ENCODE measurements at regions not wholly inside any gene's neighbourhood (a gene's known extent, or its start where the extent isn't known, plus 50 kb on each side); places are given as distances from the start of the nearest gene placed in this dataset.

GRCh38 chr3:161796780-161797179 lies 300.2 kb downstream of the OTOL1 start:
- Histone ChIP-seq H3K9ac (ENCODE audit: low read length) (no peak overlapping the region), H3K27ac (ENCODE audit: low read length) (no peak overlapping the region), H3K4me2 (ENCODE audit: low read length) (no peak overlapping the region), H3K27me3 (ENCODE audit: low read depth, low read length) (no peaks in the 10 kb centered on the region), H3K9me3 (ENCODE audit: insufficient read depth, low read length) (no peaks in the 10 kb centered on the region), H3K4me3 (ENCODE audit: low read length) (no peak overlapping the region), H3K36me3 (replicated peaks; ENCODE audit: low read depth, low read length) (no peaks in the 10 kb centered on the region), H2AFZ (ENCODE audit: low read depth, low read length) (no peak overlapping the region), H3K79me2 (ENCODE audit: low read length) (no peaks in the 10 kb centered on the region), H3K4me1 (ENCODE audit: low read length) (no peaks in the 10 kb centered on the region), H4K20me1 (ENCODE audit: insufficient read depth, low read length) (no peaks in the 10 kb centered on the region)
- no peak for TF ChIP-seq EZH2phosphoT487 (IDR thresholded peaks at IDR 0.05; ENCODE audit: low read depth)
- no peak for TF ChIP-seq CTCF (IDR thresholded peaks at IDR 0.05; ENCODE audit: low read depth, low read length)

GRCh38 chr3:161798016-161798415 lies 301.4 kb downstream of the OTOL1 start:
- no peak overlapping the region for H2AFZ ChIP-seq (ENCODE audit: low read depth, low read length)
- TF ChIP-seq CTCF (IDR thresholded peaks at IDR 0.05; ENCODE audit: low read depth, low read length) (no peak), EZH2phosphoT487 (IDR thresholded peaks at IDR 0.05; ENCODE audit: low read depth) (no peak)
- no peak overlapping the region for H3K27ac ChIP-seq (ENCODE audit: low read length)

GRCh38 chr3:161800985-161801559 lies 304.5 kb downstream of the OTOL1 start:
- no peak overlapping the region for H3K9ac ChIP-seq (ENCODE audit: low read length)
- no peaks in the 10 kb centered on the region for H3K9me3 ChIP-seq (ENCODE audit: insufficient read depth, low read length)
- TF ChIP-seq CTCF (IDR thresholded peaks at IDR 0.05; ENCODE audit: low read depth, low read length): no peak
- TF ChIP-seq EZH2phosphoT487 (IDR thresholded peaks at IDR 0.05; ENCODE audit: low read depth): no peak

More at GRCh38 chr3:161798016-161798415, 301.4 kb downstream of the OTOL1 start:
- Histone ChIP-seq H3K36me3 (replicated peaks; ENCODE audit: low read depth, low read length) (no peaks in the 10 kb centered on the region), H3K27me3 (ENCODE audit: low read depth, low read length) (no peaks in the 10 kb centered on the region), H3K4me2 (ENCODE audit: low read length) (no peak overlapping the region), H3K4me1 (ENCODE audit: low read length) (no peaks in the 10 kb centered on the region), H4K20me1 (ENCODE audit: insufficient read depth, low read length) (no peaks in the 10 kb centered on the region), H3K79me2 (ENCODE audit: low read length) (no peaks in the 10 kb centered on the region), H3K9me3 (ENCODE audit: insufficient read depth, low read length) (no peaks in the 10 kb centered on the region), H3K4me3 (ENCODE audit: low read length) (no peak overlapping the region), H3K9ac (ENCODE audit: low read length) (no peak overlapping the region)

GRCh38 chr3:161818106-161818505 lies 321.5 kb downstream of the OTOL1 start:
- no peaks in the 10 kb centered on the region for H3K4me1 ChIP-seq (ENCODE audit: low read length)
- H3K4me3 ChIP-seq (ENCODE audit: low read length): no peak overlapping the region
- no peaks in the 10 kb centered on the region for H3K9me3 ChIP-seq (ENCODE audit: insufficient read depth, low read length)
- H3K27me3 ChIP-seq (ENCODE audit: low read depth, low read length): no peaks in the 10 kb centered on the region
- H2AFZ ChIP-seq (ENCODE audit: low read depth, low read length): no peak overlapping the region
- H3K79me2 ChIP-seq (ENCODE audit: low read length): no peaks in the 10 kb centered on the region
- H4K20me1 ChIP-seq (ENCODE audit: insufficient read depth, low read length): no peaks in the 10 kb centered on the region
- H3K27ac ChIP-seq (ENCODE audit: low read length): no peak overlapping the region
- H3K9ac ChIP-seq (ENCODE audit: low read length): no peak overlapping the region
- TF ChIP-seq EZH2phosphoT487 (IDR thresholded peaks at IDR 0.05; ENCODE audit: low read depth): no peak
- TF ChIP-seq CTCF (IDR thresholded peaks at IDR 0.05; ENCODE audit: low read depth, low read length): no peak
- H3K36me3 ChIP-seq (replicated peaks; ENCODE audit: low read depth, low read length): no peaks in the 10 kb centered on the region
- no peak overlapping the region for H3K4me2 ChIP-seq (ENCODE audit: low read length)

More at GRCh38 chr3:161800985-161801559, 304.5 kb downstream of the OTOL1 start:
- H3K27ac ChIP-seq (ENCODE audit: low read length): no peak overlapping the region
- H3K27me3 ChIP-seq (ENCODE audit: low read depth, low read length): no peaks in the 10 kb centered on the region
- H3K79me2 ChIP-seq (ENCODE audit: low read length): no peaks in the 10 kb centered on the region
- H2AFZ ChIP-seq (ENCODE audit: low read depth, low read length): no peak overlapping the region
- no peak overlapping the region for H3K4me3 ChIP-seq (ENCODE audit: low read length)
- H3K36me3 ChIP-seq (replicated peaks; ENCODE audit: low read depth, low read length): no peaks in the 10 kb centered on the region
- H3K4me2 ChIP-seq (ENCODE audit: low read length): no peak overlapping the region
- H3K4me1 ChIP-seq (ENCODE audit: low read length): no peaks in the 10 kb centered on the region
- no peaks in the 10 kb centered on the region for H4K20me1 ChIP-seq (ENCODE audit: insufficient read depth, low read length)

Data from OCI-LY3 (cell line).